Hematopoietic multipotent progenitor cell treated with erythropoietin and hydrocortisone succinate and interleukin-3 and kit ligand, for 4 days (in vitro differentiated cells): ENCODE measurements at regions not wholly inside any gene's neighbourhood (a gene's known extent, or its start where the extent isn't known, plus 50 kb on each side); places are given as distances from the start of the nearest gene placed in this dataset.

ENCODE experiments used
- DNase-seq: peaks from one replicate; pipeline ENCODE4 v3.0.0-alpha.2; 2015

DNA sequence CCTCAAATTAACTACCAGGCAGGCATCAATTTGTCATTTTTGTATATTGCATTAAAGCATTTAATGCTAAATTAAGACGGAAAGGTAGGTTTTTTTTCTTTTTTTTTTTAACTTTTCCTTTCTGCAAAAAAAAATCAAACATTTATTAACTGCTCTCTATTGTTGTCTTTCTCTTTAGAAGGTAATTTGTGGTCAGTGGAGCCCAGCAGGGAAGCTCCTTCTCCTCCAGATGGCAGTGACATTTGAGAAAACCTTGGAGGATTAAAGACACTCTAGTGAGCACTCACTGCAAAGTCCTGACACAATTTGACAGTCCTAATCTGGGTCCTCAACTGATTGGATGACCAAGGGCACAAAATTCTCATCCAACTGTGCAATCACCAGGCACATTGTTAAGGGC lies 102.4 kb downstream of the SLIT2 start:
- DNase-seq = no peak

DNA sequence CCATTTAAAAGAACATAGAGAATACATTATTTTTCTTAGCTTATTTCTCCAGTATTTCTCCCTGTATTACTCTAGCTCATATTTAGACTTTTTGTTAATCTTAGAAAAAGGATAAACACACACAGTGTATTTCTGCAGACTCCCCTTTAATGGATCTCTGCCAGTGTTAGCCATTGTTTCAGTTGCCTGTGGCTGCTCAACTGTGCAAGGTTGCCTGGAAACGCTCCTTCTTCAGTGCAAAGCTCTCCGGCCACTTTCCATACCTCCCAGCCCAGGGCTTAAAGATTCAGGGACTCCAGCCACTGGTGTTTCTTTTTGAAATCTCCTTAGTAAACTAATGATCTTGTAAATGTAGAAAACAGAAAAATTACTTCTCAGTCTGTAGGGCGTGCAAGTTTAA lies 104.9 kb downstream of the SLIT2 start:
- DNase-seq = no peak

DNA sequence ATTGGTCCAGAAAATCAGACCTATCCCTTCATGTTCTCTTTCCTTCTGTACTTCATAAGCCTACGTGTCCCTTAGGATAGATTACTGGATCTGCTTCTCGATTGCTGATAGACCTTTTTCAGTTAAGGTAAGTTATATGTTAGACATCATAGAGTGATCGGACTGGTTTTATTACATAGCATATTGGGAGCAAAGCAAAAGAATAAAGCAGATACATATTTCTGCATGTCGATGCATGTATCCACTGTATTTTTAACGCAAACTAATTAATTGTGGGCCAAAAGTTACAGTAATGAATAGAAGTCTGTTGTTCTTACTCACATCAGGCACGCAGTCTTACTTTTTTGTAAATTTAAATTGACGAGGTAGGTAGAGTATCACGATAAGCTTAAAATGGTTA lies 106.4 kb downstream of the SLIT2 start:
- no peak for DNase-seq

GRCh38 chr4:20359692-20360091 lies 108.0 kb downstream of the SLIT2 start:
- DNase-seq = peak; percentile 43

GRCh38 chr4:20362148-20362547 lies 110.4 kb downstream of the SLIT2 start:
- DNase-seq = no peak

- DNase-seq = no peak
Observed at GRCh38 chr4:20364969-20365368, 113.3 kb downstream of the SLIT2 start.

DNA sequence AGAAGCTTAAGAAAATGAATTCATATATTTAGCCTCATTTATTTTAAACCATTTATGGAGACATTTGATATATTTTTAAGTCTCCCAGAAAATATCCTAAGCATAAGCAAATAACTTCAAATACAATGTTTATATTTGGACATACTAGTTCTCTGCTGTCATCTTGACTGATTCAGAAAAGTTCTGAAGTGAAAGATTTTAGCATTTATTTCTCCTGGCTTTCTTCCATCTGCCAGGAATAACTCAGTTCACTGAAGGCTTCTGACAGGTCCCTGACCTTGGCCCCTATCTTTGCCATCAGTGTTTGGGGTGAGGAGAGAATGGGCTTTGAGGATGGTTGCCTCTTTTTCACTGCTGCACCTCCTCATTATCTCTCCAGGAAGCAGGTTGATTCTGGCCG lies 115.7 kb downstream of the SLIT2 start:
- DNase-seq = no peak

DNA sequence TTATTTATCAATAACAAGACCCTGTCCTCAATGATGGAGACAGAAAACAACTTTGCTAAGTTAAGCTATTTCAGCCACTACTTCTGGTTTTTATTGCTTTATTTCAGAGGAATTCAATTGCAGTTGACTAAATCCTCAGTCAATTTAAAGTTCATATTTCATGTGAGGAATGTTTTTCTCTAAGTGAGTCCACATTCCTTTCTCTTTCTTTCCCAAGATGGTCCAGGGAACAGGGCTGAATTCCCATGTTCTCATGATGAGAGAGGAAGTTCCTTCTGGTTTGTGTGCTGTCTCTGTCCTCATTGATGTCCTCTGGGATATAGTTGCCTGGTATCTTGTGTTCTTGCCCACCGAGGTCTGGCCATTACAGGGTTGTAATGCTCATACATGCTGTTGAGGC lies 117.2 kb downstream of the SLIT2 start:
- DNase-seq = no peak

DNA sequence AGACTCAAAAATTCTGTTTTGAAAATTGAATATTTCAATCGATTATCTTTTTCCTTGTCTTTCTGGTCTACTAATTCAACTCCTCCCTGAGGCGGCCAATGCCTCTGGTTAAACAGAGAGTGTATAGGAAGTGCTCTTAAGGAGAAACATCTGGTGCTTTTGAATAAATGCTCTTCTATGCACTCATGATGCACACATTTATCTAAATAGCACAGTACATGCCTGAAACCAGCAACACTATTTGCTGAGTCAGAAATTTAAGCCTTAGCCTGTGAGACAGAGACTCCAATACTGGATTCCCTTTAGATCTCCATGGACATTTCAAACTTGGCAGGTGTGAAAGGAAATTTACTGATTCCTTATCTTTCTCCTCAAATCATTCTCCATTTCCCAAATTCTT lies 118.6 kb downstream of the SLIT2 start:
- DNase-seq = no peak

GRCh38 chr4:20376070-20376469 lies 124.4 kb downstream of the SLIT2 start:
- no peak for DNase-seq

DNA sequence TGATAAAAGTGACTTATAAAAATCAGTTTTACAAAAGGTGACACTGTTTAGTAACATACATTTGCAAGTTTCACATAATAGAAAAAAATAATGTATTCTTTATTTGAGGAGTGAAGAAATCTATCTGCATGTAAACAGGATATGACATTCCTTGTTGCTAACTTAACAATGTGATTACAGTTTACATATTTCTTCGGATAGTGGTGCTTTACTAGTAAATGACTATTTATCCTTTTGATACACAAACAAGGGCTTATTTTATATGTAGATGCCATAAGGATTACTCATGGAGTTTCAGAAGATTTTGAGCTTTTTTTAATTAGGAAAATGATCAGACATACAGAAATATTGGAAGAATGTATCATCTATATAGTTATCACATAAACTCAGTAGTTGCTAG lies 126.5 kb downstream of the SLIT2 start:
- no peak for DNase-seq

GRCh38 chr4:20381005-20381404 lies 129.3 kb downstream of the SLIT2 start:
- no peak for DNase-seq

GRCh38 chr4:20383283-20383682 lies 131.6 kb downstream of the SLIT2 start:
- DNase-seq = no peak

GRCh38 chr4:20383969-20384368 lies 132.3 kb downstream of the SLIT2 start:
- no peak for DNase-seq

GRCh38 chr4:20384456-20384855 lies 132.8 kb downstream of the SLIT2 start:
- DNase-seq = no peak

DNA sequence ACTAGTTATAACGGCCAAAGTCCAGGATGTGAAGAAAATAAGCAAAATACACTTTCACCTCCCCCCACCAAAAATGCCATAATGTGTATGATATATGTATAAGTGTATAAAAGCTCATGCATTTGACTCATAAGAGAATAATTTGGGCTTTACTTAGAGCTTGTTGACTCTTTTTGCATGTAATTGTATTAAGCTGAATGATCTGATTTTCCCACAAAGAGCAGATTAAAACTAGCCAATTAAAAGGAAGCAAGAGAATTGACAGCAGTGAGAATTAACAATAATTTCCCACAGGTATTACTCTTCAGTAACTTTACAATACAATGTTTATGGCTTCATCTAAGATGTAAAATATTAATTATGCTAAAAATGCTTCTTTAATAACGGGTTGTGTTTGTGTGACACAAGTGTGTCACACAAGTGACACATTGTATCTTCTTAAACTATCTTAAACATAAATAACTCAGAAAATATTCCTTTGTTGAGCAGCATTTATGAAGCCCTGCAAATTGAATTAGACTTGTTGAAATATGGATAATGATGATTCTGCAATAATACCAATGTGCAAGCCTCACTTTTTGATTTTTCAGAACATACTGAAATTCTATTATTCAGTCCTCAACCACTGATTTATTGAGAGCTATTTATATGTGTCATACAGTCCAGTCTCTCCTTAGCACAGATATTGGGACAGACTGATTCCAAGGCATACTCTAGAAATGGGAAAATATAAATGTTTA lies 134.5 kb downstream of the SLIT2 start:
- no peak for DNase-seq

DNA sequence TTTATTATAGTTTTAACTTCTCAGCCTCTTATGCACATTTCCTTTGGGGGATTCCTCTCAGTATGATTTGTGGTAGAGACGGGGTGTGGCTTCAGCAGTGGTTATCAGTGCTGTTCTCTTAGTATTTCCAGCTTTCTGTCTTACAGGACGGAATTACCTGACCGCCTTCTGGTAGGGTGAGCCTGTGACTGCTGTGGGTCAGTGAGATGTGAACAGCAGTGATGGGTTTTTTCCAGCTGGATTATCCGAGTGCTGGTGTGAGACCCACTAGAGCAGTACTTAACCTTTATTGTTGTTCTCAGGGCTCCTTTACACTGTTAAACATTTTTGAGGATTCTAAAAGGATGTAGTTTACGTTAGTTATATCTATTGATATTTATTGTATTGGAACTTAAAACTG lies 135.2 kb downstream of the SLIT2 start:
- DNase-seq = no peak

DNA sequence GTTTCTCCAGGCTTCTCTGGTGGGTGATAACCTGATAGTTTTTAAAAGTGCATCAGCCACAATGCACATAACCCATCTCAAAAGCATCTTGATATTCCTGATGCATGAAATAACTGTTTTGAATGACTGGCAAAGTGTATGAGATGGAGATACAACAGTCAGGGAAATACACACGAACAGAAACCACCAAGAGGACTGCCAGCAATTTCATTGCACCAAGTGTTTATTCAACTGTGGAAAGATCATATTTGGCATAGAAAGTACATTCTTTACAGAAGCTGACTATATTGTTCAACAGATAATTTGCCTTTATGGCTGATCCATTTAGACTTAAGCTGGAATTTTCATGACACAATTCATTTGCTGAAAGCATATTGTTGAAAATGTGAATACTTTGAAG lies 139.5 kb downstream of the SLIT2 start:
- no peak for DNase-seq

DNA sequence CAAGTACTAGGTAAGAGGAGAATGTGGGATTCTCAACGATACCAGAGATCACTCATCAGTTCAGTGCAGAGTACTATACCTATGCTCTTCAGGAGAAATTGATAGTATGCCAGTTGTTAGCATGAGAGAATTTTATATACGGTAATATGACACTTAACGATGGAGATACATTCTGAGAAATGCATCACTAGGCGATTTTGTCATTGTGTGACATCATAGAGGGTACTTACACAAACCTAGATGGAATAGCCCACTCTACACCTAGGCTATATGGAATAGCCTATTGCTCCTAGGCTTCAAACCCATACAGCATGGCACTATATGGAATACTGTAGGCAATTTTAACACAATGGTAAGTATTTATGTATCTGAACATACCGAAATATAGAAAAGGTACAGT lies 140.2 kb downstream of the SLIT2 start:
- no peak for DNase-seq

- no peak for DNase-seq
Observed at GRCh38 chr4:20393486-20394100, 141.9 kb downstream of the SLIT2 start.

DNA sequence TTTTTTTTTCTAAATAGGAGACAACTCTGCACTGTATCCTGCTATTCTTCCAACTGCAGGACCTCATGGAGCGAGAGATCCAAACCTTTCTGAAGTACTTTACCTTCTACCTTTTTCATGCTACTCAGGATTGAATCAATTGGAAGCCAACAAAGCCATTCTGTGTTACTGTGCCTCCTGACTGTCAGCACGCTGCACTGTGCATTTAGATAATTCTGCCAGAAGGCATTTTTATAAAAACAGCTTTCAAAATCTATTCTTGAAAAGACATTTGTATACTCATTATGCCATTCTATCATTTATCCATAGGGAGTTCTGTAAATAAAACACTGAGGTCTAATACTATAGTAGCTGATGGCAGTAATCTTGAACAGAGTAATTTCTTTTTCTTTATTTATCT lies 142.8 kb downstream of the SLIT2 start:
- no peak for DNase-seq

DNA sequence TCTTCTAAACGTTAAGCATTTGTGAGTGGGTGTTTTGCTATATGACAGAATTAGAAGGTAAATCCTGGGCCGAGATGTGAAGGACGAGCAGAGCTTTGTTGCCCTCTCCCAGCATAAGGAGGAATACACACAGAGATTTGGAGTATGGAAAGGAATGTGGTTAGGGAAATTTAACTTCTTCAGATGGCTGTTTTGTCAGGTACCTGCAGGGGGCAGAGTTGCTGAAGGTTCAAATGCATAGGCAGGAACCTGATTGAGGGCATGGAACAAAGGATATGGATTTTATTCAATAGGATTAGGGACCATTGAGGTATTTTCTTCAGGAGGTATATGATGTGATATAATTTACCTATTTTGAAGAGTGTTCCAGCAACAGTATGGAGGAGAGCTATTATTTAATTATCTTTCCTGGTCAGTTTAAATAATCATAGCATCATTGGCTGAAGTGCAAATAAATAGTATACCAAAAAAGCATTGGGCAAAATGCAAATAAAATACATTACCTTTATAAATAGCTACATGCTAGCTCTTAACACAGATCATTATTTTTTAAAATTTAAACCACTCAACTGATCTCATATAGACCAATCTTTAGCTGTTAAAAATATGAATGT lies 143.6 kb downstream of the SLIT2 start:
- peak; percentile 57 for DNase-seq

GRCh38 chr4:20403290-20403689 lies 151.6 kb downstream of the SLIT2 start:
- DNase-seq = no peak

DNA sequence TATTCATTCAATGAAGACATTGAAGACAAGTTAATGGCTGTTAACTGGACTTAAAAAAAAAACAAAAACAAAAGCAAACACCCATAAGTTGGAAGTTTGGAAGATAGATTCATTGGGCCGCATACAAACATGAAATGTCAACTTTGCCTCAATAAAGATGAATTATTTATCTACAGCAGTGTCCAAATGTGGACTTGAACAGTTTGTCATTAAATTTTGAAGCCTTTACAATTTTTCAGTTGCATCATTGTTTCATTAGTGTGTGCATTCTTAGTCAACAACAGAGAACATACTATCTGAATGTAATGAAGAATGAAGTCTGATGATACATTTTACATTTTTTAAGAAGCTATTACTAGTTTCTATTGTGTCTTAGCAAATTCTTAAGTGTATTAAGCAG lies 152.1 kb downstream of the SLIT2 start:
- no peak for DNase-seq

GRCh38 chr4:20408611-20409010 lies 156.9 kb downstream of the SLIT2 start:
- no peak for DNase-seq
